ENCODE measurements at regions not wholly inside any gene's neighbourhood (a gene's known extent, or its start where the extent isn't known, plus 50 kb on each side); places are given as distances from the start of the nearest gene placed in this dataset.

- TF ChIP-seq POLR2AphosphoS5 (IDR thresholded peaks at IDR 0.05; ENCODE audit: insufficient read depth, low read depth, low read length) (no peak), CTCF (IDR thresholded peaks at IDR 0.05; ENCODE audit: extremely low read depth in 1 of 2, insufficient read depth in 1 of 2, low read depth in 1 of 2, low read length in 2 of 2) (no peak), EZH2 (IDR thresholded peaks at IDR 0.05; ENCODE audit: borderline replicate concordance, low read depth, low read length, severe bottlenecking) (no peak)
- TF ChIP-seq, protein P1, sequence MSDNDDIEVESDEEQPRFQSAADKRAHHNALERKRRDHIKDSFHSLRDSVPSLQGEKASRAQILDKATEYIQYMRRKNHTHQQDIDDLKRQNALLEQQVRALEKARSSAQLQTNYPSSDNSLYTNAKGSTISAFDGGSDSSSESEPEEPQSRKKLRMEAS (IDR thresholded peaks at IDR 0.05; ENCODE audit: insufficient read depth, insufficient read length) = no peak
These were observed 541.4 kb downstream of the CSNK1G3 start for GRCh38 chr5:124053340-124053739.

All from endothelial cell of umbilical vein (primary cell).